B cell (primary cell): ENCODE measurements at regions not wholly inside any gene's neighbourhood (a gene's known extent, or its start where the extent isn't known, plus 50 kb on each side); places are given as distances from the start of the nearest gene placed in this dataset.

Experiments used
- ATAC-seq: fragments of 200-7000 bp; cut with Tn5 transposase; one replicate; pipeline ENCODE4 v1.10.0; 2021; ENCODE audit warnings: low read depth, mild to moderate bottlenecking, moderate number of reproducible peaks, moderate library complexity
- CTCF ChIA-PET: fragments of 350-600 bp; sonication (Branson Sonifier 250); formaldehyde crosslinking; loops from one replicate; lab custom pipeline; 2021; ENCODE audit warnings: antibody characterized with exemption, inconsistent platforms; lab: Charles Lee
- POLR2A ChIA-PET: fragments of 350-600 bp; sonication (Branson Sonifier 250); formaldehyde crosslinking; loops from one replicate; lab custom pipeline; 2021; ENCODE audit warnings: antibody characterized with exemption; lab: Charles Lee
- DNase-seq: peaks from one replicate; pipeline ENCODE4 v3.0.0; 2013
- H2AFZ ChIP-seq: 2 replicates; pipeline ENCODE4 v1.6.1; 2012; ENCODE audit warnings: mild to moderate bottlenecking, low read depth, low read length; ENCODE audit not compliant: insufficient read depth, poor library complexity, severe bottlenecking
- H3K27ac ChIP-seq, 2 donors: 1 replicate in 1 of 2; 2 replicates in 1 of 2; pipeline ENCODE4 v1.5.1; 2012 to 2013; ENCODE audit warnings: low read length in 2 of 2, mild to moderate bottlenecking in 2 of 2, moderate library complexity in 1 of 2
- H3K27me3 ChIP-seq, 4 experiments: fragments of 200-600 bp in 1 of 4; sonication (generic) in 1 of 4; replicated peaks in 1 of 4; 1 replicate in 2 of 4; 2 replicates in 2 of 4; pipeline versions ENCODE4 v1.6.1 to v1.7.0; 2013 to 2016; ENCODE audit warnings: low read length in 3 of 4, mild to moderate bottlenecking in 2 of 4, mixed read lengths in 1 of 4, moderate library complexity in 1 of 4; ENCODE audit not compliant: insufficient read depth in 4 of 4, control insufficient read depth in 3 of 4; ENCODE audit errors: control extremely low read depth in 1 of 4
- H3K36me3 ChIP-seq, 2 experiments: replicated peaks in 1 of 2; 1 replicate in 1 of 2; 2 replicates in 1 of 2; pipeline versions ENCODE4 v1.6.1 to v1.7.1; 2013; ENCODE audit warnings: low read length in 1 of 2; ENCODE audit not compliant: insufficient read depth in 2 of 2, control insufficient read depth in 1 of 2; ENCODE audit errors: control extremely low read depth in 1 of 2, extremely low read depth in 1 of 2
- H3K4me1 ChIP-seq, 2 donors: fragments of 200-600 bp in 1 of 2; sonication (generic) in 1 of 2; 1 replicate in 1 of 2; 2 replicates in 1 of 2; pipeline versions ENCODE4 v1.5.1 to v1.6.1; 2013 to 2017; ENCODE audit warnings: low read length in 2 of 2; ENCODE audit not compliant: control insufficient read depth in 2 of 2, insufficient read depth in 2 of 2
- H3K4me2 ChIP-seq: replicated peaks from 2 replicates; pipeline ENCODE3; 2012; ENCODE audit warnings: mild to moderate bottlenecking, low read depth, low read length; ENCODE audit not compliant: poor library complexity, severe bottlenecking
- H3K4me3 ChIP-seq, 5 experiments: fragments of 200-600 bp in 1 of 5; sonication (generic) in 1 of 5; 1 replicate in 3 of 5; 2 replicates in 2 of 5; pipeline versions ENCODE4 v1.5.1 to v1.7.0; 2011 to 2016; ENCODE audit warnings: low read length in 4 of 5, mild to moderate bottlenecking in 4 of 5, low read depth in 2 of 5, control low read depth in 1 of 5, moderate library complexity in 1 of 5; ENCODE audit not compliant: insufficient read depth in 1 of 5; ENCODE audit errors: control extremely low read depth in 1 of 5, extremely low read depth in 1 of 5
- H3K79me2 ChIP-seq: fragments of 200-600 bp; sonication (generic); one replicate; pipeline ENCODE4 v1.6.0; 2016; ENCODE audit warnings: low read length; ENCODE audit not compliant: control insufficient read depth, insufficient read depth
- H3K9ac ChIP-seq: fragments of 200-600 bp; sonication (generic); 2 replicates; pipeline ENCODE4 v1.6.1; 2017; ENCODE audit warnings: mild to moderate bottlenecking, low read length, moderate library complexity
- H3K9me3 ChIP-seq, 3 donors: one replicate each; pipeline versions ENCODE4 v1.6.1 to v1.7.1; 2013; ENCODE audit warnings: low read length in 2 of 3; ENCODE audit not compliant: control insufficient read depth in 2 of 3, insufficient read depth in 1 of 3; ENCODE audit errors: control extremely low read depth in 1 of 3
- H4K20me1 ChIP-seq: 2 replicates; pipeline ENCODE4 v1.6.0; 2012; ENCODE audit warnings: mild to moderate bottlenecking, low read length; ENCODE audit not compliant: insufficient read depth, control insufficient read depth, poor library complexity, severe bottlenecking
- H3K27ac Mint-ChIP-seq: one replicate; pipeline ENCODE4 v1.8.0; 2021; ENCODE audit warnings: mixed read lengths
- H3K27me3 Mint-ChIP-seq: one replicate; pipeline ENCODE4 v1.8.0; 2021; ENCODE audit warnings: mixed read lengths
- H3K4me1 Mint-ChIP-seq: one replicate; pipeline ENCODE4 v1.8.0; 2021; ENCODE audit warnings: mixed read lengths
- H3K4me3 Mint-ChIP-seq: one replicate; pipeline ENCODE4 v1.8.0; 2021; ENCODE audit warnings: mixed read lengths
- H3K9me3 Mint-ChIP-seq: one replicate; pipeline ENCODE4 v1.8.0; 2022; ENCODE audit warnings: mixed read lengths; ENCODE audit not compliant: insufficient read depth
- CTCF ChIP-seq: fragments of 200-600 bp; IDR thresholded peaks from one replicate; pipeline ENCODE4 v1.8.0; 2022; ENCODE audit warnings: antibody characterized with exemption, mild to moderate bottlenecking
- EZH2 ChIP-seq: IDR thresholded peaks from 2 replicates; pipeline ENCODE4 v1.6.1; 2012; ENCODE audit warnings: borderline replicate concordance, low read depth, mild to moderate bottlenecking, moderate library complexity, low read length; ENCODE audit not compliant: insufficient read depth, poor library complexity, severe bottlenecking
- WGBS: methylation state at CpG from one replicate; pipeline ENCODE4 v1.1.5; 2013; ENCODE audit warnings: missing lambda C conversion rate; ENCODE audit not compliant: insufficient coverage; 5-methylcytosine and 5-hydroxymethylcytosine counted together
- intact Hi-C: fragments of 100-400 bp; cut with micrococcal nuclease; formaldehyde crosslinking; loops from one replicate; pipeline ENCODE4 v1.10.0; 2022

- Histone ChIP-seq H3K4me2 (no peak overlapping the region), H3K27ac (no peak overlapping the region), H3K79me2 (no peaks in the 10 kb centered on the region), H2AFZ (no peak overlapping the region), H3K4me3 (no peak overlapping the region), H3K36me3 (no peaks in the 10 kb centered on the region), H3K9me3 (no peaks in the 10 kb centered on the region), H4K20me1 (no peaks in the 10 kb centered on the region), H3K27me3 (no peaks in the 10 kb centered on the region), H3K9ac (no peak overlapping the region), H3K4me1 (no peaks in the 10 kb centered on the region)
- no peak overlapping the region for H3K27ac Mint-ChIP-seq
- TF ChIP-seq CTCF (no peak), EZH2 (no peak)
- H3K4me3 Mint-ChIP-seq, result no peak overlapping the region
- H3K4me1 Mint-ChIP-seq, result no peaks in the 10 kb centered on the region
- intact Hi-C loops, result no loop called here
- no peaks in the 10 kb centered on the region for H3K9me3 Mint-ChIP-seq
- ChIA-PET CTCF (no interaction called here), POLR2A (no interaction called here)
- ATAC-seq (no peak), DNase-seq (no peak)
- H3K27me3 Mint-ChIP-seq, result no peaks in the 10 kb centered on the region
- WGBS, result 86% methylated on average over 17 of the region's 17 CpGs
These were observed 79.8 kb upstream of the NCAM1 start for GRCh38 chr11:112881461-112881860.

- DNase-seq, result no peak
- no peak overlapping the region for H3K27ac Mint-ChIP-seq
- TF ChIP-seq EZH2 (no peak), CTCF (no peak)
- intact Hi-C loops, result no loop called here
- Histone ChIP-seq H3K27ac (no peak overlapping the region), H3K36me3 (no peaks in the 10 kb centered on the region), H3K9ac (no peak overlapping the region), H4K20me1 (no peaks in the 10 kb centered on the region), H3K9me3 (no peaks in the 10 kb centered on the region), H3K4me2 (no peak overlapping the region), H3K4me3 (no peak overlapping the region), H3K79me2 (no peaks in the 10 kb centered on the region), H2AFZ (no peak overlapping the region), H3K27me3 (no peaks in the 10 kb centered on the region), H3K4me1 (no peaks in the 10 kb centered on the region)
- ATAC-seq, result no peak
- no peaks in the 10 kb centered on the region for H3K9me3 Mint-ChIP-seq
- WGBS, result 63% methylated on average over 6 of the region's 6 CpGs
- H3K4me1 Mint-ChIP-seq, result no peaks in the 10 kb centered on the region
- POLR2A ChIA-PET, result no interaction called here
- H3K27me3 Mint-ChIP-seq, result no peaks in the 10 kb centered on the region
- CTCF ChIA-PET, result no interaction called here
- no peak overlapping the region for H3K4me3 Mint-ChIP-seq
These were observed 78.5 kb upstream of the NCAM1 start for GRCh38 chr11:112882494-112883381.
